HG03039 (cell line): ENCODE measurements at regions not wholly inside any gene's neighbourhood (a gene's known extent, or its start where the extent isn't known, plus 50 kb on each side); places are given as distances from the start of the nearest gene placed in this dataset.
A peak's percentile ranks its signal among the peaks of the same experiment; 100 is the strongest.

ENCODE experiments used
- ATAC-seq: cut with Tn5 transposase; IDR thresholded peaks from one replicate; pipeline ENCODE4 v1.9.1; 2021; ENCODE audit warnings: mild to moderate bottlenecking, moderate library complexity; ENCODE audit not compliant: unreplicated experiment

DNA sequence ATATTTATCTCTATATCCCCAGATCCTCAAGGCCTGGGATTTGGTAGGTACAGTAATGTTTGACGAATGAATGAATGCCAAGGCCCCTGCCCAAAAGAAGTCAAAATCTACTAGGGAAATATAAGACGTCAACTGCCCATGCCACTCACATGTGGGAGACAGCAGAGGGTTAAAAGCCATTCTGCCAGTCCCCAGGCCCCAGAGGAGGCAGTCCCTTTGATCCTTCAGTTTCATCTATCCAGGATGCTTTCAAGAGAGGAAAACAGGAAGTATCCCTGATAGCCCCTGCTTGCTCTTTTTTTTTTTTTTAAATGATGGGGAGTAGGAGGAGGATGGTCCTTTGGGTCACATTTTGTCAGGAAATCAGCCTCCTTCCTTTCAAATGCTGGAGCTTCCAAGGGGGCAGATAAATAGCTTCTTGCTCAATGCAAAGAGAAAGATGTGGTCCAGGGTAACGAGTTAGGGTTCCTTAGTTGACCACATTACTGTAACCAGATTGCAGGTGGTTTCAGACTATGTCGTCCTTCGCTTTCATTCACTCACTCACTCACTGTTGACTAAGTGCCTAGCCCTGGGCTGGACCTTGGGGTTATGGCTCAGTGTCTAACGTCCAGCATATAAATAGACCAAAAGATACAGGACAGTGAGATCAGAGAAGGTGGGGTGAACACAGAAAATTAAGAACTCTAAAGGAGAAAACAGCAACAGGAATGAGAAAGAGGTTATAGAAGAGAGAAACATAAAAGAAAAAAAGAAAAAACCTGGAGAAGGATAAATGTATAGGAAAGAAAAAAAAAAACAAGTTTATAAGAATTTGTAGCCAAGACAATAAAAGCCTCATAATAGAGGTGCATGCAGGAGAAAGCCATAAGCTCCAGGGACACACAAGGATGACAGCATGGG, 64.6 kb upstream of the PIM1 start:
- no peak for ATAC-seq

DNA sequence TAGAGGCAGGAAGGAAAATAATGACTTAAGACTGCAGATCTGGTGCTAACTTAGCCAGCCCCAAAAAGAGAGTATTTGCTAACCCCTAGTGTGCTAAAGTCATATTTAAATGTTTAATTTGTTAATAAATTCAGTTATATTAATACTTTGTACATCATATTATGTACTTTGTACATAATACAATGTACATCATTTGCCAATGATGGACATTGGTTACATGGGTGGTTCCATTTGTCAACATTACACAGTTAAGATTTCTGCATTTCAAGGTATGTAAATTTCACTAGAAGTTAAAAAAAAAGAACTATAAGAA, 63.9 kb upstream of the PIM1 start:
- ATAC-seq, result no peak

DNA sequence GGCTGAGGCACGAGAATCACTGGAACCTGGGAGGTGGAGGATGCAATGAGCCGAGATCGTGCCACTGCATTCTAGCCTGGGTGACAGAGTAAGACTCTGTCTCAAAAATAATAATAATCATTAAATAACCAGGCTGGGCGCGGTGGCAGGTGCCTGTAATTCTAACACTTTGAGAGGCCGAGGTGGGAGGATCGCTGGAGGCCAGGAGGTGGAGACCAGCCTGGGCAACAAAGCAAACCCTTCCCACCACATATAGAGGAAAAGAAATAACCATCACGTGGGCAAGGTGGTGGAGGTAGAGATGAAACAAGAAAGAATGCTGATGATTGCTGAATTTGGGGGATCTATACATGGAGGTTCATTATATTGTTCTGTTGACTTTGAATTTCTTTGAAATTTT, 63.4 kb upstream of the PIM1 start:
- ATAC-seq, result no peak

DNA sequence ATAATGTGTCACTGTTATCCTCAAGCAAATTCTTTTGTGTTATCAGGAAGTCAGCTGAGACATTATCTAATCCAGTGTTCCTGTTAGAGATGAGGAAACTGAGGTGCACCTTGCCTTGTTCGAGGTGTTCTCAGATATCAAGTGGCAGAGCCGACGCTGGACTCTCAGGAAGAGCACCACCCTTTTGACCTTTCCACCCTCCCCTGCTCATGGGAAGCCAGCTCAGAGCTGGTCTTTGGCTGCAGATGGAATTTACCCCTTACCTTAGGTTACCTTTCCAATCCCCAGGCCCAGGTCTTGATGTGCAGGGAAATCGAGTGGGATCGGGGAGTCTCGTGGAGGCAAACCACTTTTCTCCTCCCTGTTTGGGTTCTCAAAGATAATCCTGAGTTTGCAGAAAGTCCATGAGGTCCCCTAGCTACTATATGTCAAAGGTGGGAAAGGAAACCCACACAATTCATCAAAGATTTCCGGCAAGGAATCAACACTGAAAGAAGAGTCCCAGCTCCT, 62.9 kb upstream of the PIM1 start:
- no peak for ATAC-seq

DNA sequence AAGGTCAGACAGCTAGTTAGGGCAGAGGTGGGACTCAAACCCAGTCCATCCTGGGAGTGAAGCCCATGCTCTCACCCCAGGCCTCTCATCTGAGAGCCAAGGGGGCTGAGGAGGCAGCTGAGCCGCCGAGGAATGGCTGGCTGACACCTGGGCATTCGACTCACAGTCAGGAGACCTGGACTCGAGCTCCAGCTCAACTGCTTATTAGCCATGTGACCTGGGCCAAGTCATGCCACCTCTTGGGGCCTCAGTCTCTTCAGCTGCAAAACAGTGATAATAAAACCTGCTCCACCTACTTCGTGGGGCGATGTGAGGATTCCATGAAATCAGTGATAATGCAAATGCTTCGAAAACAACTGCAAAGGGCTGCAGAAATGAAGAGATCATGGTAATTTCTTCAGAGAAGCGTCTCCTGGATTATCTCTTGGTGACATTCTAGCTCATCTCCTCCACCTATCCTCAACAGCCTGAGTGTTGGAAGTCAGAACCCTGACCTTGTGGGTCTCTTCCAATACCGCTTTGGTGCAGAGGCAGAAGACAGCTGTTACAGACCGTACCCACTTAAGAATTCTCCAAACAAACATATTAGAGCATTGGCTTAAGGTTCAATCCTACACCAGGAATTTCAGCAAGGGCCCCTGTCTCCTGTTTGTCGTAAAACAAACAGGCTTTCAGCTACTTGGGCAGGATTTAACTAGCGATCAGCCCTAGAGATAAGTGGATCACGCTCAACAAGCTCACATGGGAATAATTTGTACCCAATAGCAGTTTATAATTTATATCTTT, 60.0 kb upstream of the PIM1 start:
- no peak for ATAC-seq

DNA sequence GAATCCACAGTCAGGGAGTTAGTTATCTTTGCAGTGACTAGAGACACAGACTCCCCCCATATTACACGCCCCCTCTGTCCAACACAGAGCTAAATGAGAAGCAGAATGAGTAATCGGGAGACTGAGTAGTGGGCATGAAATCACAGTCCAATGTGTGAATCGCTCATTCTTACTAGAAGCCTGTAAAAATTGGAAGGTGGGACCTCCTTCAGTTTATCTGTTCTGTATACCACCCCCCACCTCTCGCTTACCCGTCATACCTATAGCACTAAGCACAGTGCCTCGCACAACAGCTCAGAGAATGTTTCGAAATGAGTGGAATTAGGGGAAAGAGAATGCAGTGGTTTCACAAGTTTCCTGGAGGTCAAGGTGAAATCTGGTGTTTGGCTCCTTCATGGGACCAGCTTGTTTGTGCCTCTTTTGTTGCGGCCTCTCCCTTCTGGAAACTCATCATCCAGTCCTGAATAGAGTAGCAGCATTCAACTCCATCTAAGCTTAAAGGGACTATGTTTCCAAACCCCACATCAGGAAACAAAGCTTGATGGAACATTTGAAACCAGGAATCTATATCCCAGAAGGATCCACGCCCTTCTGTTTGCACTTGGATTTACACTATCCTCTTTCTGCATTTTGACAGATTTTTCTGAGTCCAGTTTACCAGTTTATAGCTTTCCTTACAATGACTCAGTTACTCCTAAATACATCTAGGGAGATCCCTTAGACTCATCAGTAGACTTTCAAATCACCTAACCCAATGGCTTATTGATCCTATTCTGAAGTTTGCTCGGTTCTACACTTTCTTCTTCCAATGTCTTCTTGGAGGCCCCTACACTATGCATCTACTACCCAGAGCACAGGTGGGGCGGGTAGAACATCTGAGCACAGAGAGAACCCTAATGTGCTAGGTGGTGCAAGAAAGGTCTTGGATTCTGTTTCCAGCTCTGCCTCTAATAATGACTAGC, 59.2 kb upstream of the PIM1 start:
- ATAC-seq, result peak; percentile 66

DNA sequence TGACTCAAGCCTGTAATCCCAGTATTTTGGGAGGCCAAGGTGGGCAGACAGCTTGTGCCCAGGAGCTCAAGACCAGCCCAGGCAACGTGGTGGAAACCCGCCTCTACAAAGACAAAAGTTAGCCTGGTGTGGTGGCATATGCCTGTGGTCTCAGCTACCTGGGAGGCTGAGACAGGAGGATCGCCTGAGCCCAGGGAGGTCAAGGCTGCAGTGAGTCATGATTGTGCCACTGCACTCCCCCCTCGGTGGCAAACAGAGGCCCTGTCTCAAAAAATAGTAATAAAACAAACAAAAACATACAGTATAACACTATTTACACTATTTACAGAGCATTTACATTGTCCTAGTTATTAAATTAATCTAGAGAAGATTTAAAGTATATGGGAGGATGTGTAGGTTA, 56.0 kb upstream of the PIM1 start:
- ATAC-seq, result no peak

DNA sequence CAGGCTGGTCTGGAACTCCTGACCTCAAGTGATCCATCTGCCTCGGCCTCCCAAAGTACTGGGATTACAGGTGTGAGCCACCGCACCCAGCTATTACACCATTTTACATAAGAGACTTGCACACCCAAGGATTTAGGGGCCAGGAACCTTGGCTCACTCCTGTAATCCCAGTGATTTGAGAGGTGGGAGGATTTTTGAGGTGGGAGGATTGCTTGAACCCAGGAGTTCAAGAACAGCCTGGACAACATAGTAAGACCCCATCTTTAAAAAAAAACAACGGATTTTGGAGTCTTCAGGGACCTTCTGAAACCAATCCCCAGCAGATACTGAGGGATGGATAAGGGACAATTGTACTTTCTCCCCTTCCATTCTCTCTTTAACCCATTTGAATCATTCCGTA, 55.3 kb upstream of the PIM1 start:
- no peak for ATAC-seq

DNA sequence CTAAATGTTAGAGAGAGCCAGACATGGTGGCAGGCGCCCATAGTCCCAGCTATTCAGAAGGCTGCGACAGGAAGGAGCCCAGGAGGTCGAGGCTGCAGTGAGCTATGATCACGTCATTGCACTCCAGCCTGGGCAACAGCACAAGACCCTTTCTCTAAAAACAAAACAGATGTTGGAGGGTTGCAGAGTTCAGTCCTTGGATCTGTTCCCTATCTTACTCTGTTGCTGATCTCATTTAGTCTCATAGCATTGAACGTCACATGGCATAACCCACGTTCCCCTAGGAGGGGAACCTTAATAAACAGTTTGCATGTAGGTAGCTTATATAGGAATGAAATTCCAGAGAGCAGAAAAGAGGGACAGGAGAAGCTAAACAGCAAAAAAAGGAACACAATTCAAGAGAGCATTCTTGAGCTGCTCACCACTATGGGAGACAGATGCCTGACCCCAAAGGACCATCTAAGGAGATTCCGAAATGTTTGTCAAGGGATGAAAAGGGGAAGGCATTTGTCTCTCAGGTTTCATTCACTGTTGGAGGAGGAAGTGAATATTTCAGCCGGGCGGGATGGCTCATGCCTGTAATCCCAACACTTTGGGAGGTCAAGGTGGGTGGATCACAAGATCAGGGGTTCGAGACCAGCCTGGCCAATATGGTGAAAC, 54.6 kb upstream of the PIM1 start:
- no peak for ATAC-seq

DNA sequence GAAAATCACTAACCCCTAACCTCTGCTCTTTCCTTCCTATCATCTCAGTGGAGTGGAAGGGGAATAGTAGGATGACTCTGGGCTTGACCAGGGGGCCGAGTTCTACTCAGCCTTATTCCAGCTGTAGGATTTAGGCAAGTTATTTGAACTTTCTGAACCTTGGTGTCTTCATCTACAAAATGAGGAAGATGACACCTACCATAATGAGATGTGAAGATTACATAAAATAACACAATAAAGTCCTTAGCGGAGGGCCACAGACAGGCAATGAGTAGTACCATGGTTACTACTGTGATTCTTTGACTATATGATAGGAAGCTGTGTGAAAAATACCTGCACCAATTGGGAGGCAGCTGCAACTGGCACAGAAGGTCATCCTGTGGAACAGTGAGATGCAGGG, 53.6 kb upstream of the PIM1 start:
- ATAC-seq, result no peak

DNA sequence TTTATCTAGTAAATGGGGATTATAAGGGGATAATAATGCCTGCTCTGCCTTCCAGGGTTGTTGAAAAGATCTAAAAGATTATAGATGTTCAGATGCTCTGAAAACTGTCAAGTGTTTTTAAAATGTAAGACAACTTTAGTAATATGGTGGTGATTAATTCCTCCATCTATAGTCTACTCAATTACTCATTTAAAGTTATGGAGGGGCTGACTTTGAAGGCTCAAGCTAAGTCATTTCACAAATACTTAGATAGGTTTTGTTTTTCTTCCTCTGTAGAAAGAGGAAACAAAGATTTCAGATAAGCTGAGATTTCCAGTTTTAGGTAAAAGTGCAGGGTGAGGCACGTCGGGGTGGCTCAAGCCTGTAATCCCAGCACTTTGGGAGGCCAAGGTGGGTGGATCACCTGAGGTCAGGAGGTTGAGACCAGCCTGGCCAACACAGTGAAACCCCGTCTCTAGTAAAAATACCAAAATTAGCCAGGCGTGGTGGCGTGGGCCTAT, 50.5 kb upstream of the PIM1 start:
- ATAC-seq, result no peak
